T-helper 17 cell (primary cell): ENCODE measurements at regions not wholly inside any gene's neighbourhood (a gene's known extent, or its start where the extent isn't known, plus 50 kb on each side); places are given as distances from the start of the nearest gene placed in this dataset.

Source experiments
- ATAC-seq: fragments of 150-1000 bp; cut with Tn5 transposase; 2 replicates; pipeline ENCODE4 v1.10.0; 2021; ENCODE audit warnings: mild to moderate bottlenecking, moderate library complexity
- DNase-seq, 3 donors: peaks; one replicate each; pipeline versions ENCODE4 v3.0.0 to v3.0.0-alpha.2; 2020 to 2021
- H3K9me3 ChIP-seq: one replicate; pipeline ENCODE4 v1.7.0; 2013; ENCODE audit warnings: low read length, mild to moderate bottlenecking; ENCODE audit not compliant: control insufficient read depth, poor library complexity, severe bottlenecking
- H3K27ac Mint-ChIP-seq: one replicate; pipeline ENCODE4 v1.8.0; 2022; ENCODE audit warnings: mild to moderate bottlenecking, moderate library complexity, mixed read lengths
- H3K27me3 Mint-ChIP-seq: one replicate; pipeline ENCODE4 v1.8.0; 2022; ENCODE audit warnings: mixed read lengths
- H3K36me3 Mint-ChIP-seq: one replicate; pipeline ENCODE4 v1.8.0; 2022; ENCODE audit warnings: low read depth, mixed read lengths
- H3K4me1 Mint-ChIP-seq: one replicate; pipeline ENCODE4 v1.8.0; 2022; ENCODE audit warnings: mild to moderate bottlenecking, mixed read lengths
- H3K4me3 Mint-ChIP-seq: one replicate; pipeline ENCODE4 v1.8.0; 2022; ENCODE audit warnings: mild to moderate bottlenecking, moderate library complexity, mixed read lengths

- DNase-seq (no peak), ATAC-seq (no peak)
- no peak overlapping the region for H3K4me3 Mint-ChIP-seq
- H3K9me3 ChIP-seq, result peaks cover 5% of the 10 kb centered on the region
- no peaks in the 10 kb centered on the region for H3K36me3 Mint-ChIP-seq
- H3K27me3 Mint-ChIP-seq, result no peaks in the 10 kb centered on the region
- H3K4me1 Mint-ChIP-seq, result no peaks in the 10 kb centered on the region
- no peak overlapping the region for H3K27ac Mint-ChIP-seq
These were observed 1160.2 kb upstream of the ADGRL3 start for GRCh38 chr4:60039908-60040307.

- no peak for DNase-seq
- H3K4me3 Mint-ChIP-seq, result no peak overlapping the region
- H3K4me1 Mint-ChIP-seq, result no peaks in the 10 kb centered on the region
- H3K36me3 Mint-ChIP-seq, result no peaks in the 10 kb centered on the region
- no peak overlapping the region for H3K27ac Mint-ChIP-seq
- no peaks in the 10 kb centered on the region for H3K27me3 Mint-ChIP-seq
- H3K9me3 ChIP-seq, result peaks cover 5% of the 10 kb centered on the region
- no peak for ATAC-seq
These were observed 1157.9 kb upstream of the ADGRL3 start for GRCh38 chr4:60042231-60042652.

- H3K27ac Mint-ChIP-seq, result no peak overlapping the region
- H3K4me3 Mint-ChIP-seq, result no peak overlapping the region
- DNase-seq (no peak), ATAC-seq (no peak)
- no peaks in the 10 kb centered on the region for H3K36me3 Mint-ChIP-seq
- no peaks in the 10 kb centered on the region for H3K4me1 Mint-ChIP-seq
- peaks cover 5% of the 10 kb centered on the region for H3K9me3 ChIP-seq
- H3K27me3 Mint-ChIP-seq, result no peaks in the 10 kb centered on the region
These were observed 1157.2 kb upstream of the ADGRL3 start for GRCh38 chr4:60042941-60043340.

GRCh38 chr4:60078984-60079383, 1121.1 kb upstream of the ADGRL3 start:
- Mint-ChIP-seq H3K4me1 (no peaks in the 10 kb centered on the region), H3K4me3 (no peak overlapping the region), H3K27ac (no peak overlapping the region), H3K36me3 (no peaks in the 10 kb centered on the region), H3K27me3 (no peaks in the 10 kb centered on the region)
- ATAC-seq (no peak), DNase-seq (no peak)
- no peaks in the 10 kb centered on the region for H3K9me3 ChIP-seq

- no peak overlapping the region for H3K4me3 Mint-ChIP-seq
- no peaks in the 10 kb centered on the region for H3K27me3 Mint-ChIP-seq
- no peak for ATAC-seq
These were observed 1118.3 kb upstream of the ADGRL3 start for GRCh38 chr4:60081839-60082238.

GRCh38 chr4:60088807-60089486, 1111.2 kb upstream of the ADGRL3 start:
- Mint-ChIP-seq H3K36me3 (no peaks in the 10 kb centered on the region), H3K27me3 (no peaks in the 10 kb centered on the region), H3K27ac (no peak overlapping the region), H3K4me3 (no peak overlapping the region), H3K4me1 (no peaks in the 10 kb centered on the region)
- DNase-seq (no peak), ATAC-seq (no peak)
- H3K9me3 ChIP-seq, result no peaks in the 10 kb centered on the region

More at GRCh38 chr4:60081839-60082238, 1118.3 kb upstream of the ADGRL3 start:
- H3K9me3 ChIP-seq, result no peaks in the 10 kb centered on the region
- Mint-ChIP-seq H3K27ac (no peak overlapping the region), H3K36me3 (no peaks in the 10 kb centered on the region), H3K4me1 (no peaks in the 10 kb centered on the region)
- no peak for DNase-seq

GRCh38 chr4:60089546-60090273, 1110.4 kb upstream of the ADGRL3 start:
- no peak overlapping the region for H3K27ac Mint-ChIP-seq
- no peak for DNase-seq
- no peak for ATAC-seq
- H3K4me1 Mint-ChIP-seq, result no peaks in the 10 kb centered on the region
- no peaks in the 10 kb centered on the region for H3K27me3 Mint-ChIP-seq
- H3K4me3 Mint-ChIP-seq, result no peak overlapping the region
- H3K9me3 ChIP-seq, result no peaks in the 10 kb centered on the region
- no peaks in the 10 kb centered on the region for H3K36me3 Mint-ChIP-seq

- H3K9me3 ChIP-seq, result no peaks in the 10 kb centered on the region
- H3K27me3 Mint-ChIP-seq, result no peaks in the 10 kb centered on the region
- H3K4me1 Mint-ChIP-seq, result no peaks in the 10 kb centered on the region
- ATAC-seq, result no peak
- DNase-seq, result no peak
- H3K36me3 Mint-ChIP-seq, result no peaks in the 10 kb centered on the region
- H3K4me3 Mint-ChIP-seq, result no peak overlapping the region
- no peak overlapping the region for H3K27ac Mint-ChIP-seq
These were observed 1103.5 kb upstream of the ADGRL3 start for GRCh38 chr4:60096676-60097075.

- H3K4me3 Mint-ChIP-seq, result no peak overlapping the region
- no peaks in the 10 kb centered on the region for H3K4me1 Mint-ChIP-seq
- H3K27ac Mint-ChIP-seq, result no peak overlapping the region
- no peaks in the 10 kb centered on the region for H3K27me3 Mint-ChIP-seq
- no peaks in the 10 kb centered on the region for H3K9me3 ChIP-seq
- H3K36me3 Mint-ChIP-seq, result no peaks in the 10 kb centered on the region
- DNase-seq, result no peak
- no peak for ATAC-seq
These were observed 1083.5 kb upstream of the ADGRL3 start for GRCh38 chr4:60116592-60116991.

GRCh38 chr4:60117726-60118323, 1082.3 kb upstream of the ADGRL3 start:
- no peaks in the 10 kb centered on the region for H3K36me3 Mint-ChIP-seq

GRCh38 chr4:60122820-60123219, 1077.3 kb upstream of the ADGRL3 start:
- ATAC-seq, result no peak
- H3K9me3 ChIP-seq, result no peaks in the 10 kb centered on the region
- Mint-ChIP-seq H3K27me3 (no peaks in the 10 kb centered on the region), H3K4me1 (no peaks in the 10 kb centered on the region), H3K27ac (no peak overlapping the region), H3K4me3 (no peak overlapping the region), H3K36me3 (no peaks in the 10 kb centered on the region)
- no peak for DNase-seq

More at GRCh38 chr4:60117726-60118323, 1082.3 kb upstream of the ADGRL3 start:
- H3K27me3 Mint-ChIP-seq, result no peaks in the 10 kb centered on the region
- H3K4me1 Mint-ChIP-seq, result no peaks in the 10 kb centered on the region
- H3K9me3 ChIP-seq, result no peaks in the 10 kb centered on the region
- H3K27ac Mint-ChIP-seq, result no peak overlapping the region
- no peak overlapping the region for H3K4me3 Mint-ChIP-seq
- no peak for DNase-seq
- ATAC-seq, result no peak

- Mint-ChIP-seq H3K4me1 (no peaks in the 10 kb centered on the region), H3K36me3 (no peaks in the 10 kb centered on the region), H3K4me3 (no peak overlapping the region), H3K27ac (no peak overlapping the region), H3K27me3 (no peaks in the 10 kb centered on the region)
- DNase-seq (no peak), ATAC-seq (no peak)
- H3K9me3 ChIP-seq, result peaks cover 1% of the 10 kb centered on the region
These were observed 1071.2 kb upstream of the ADGRL3 start for GRCh38 chr4:60128888-60129287.

GRCh38 chr4:60129740-60130139, 1070.4 kb upstream of the ADGRL3 start:
- no peaks in the 10 kb centered on the region for H3K4me1 Mint-ChIP-seq
- no peak overlapping the region for H3K27ac Mint-ChIP-seq
- H3K27me3 Mint-ChIP-seq, result no peaks in the 10 kb centered on the region
- H3K9me3 ChIP-seq, result peaks cover 2% of the 10 kb centered on the region
- ATAC-seq (no peak), DNase-seq (no peak)
- no peak overlapping the region for H3K4me3 Mint-ChIP-seq
- no peaks in the 10 kb centered on the region for H3K36me3 Mint-ChIP-seq
